Right lobe of liver (tissue), 6 donors: ENCODE measurements at regions not wholly inside any gene's neighbourhood (a gene's known extent, or its start where the extent isn't known, plus 50 kb on each side); places are given as distances from the start of the nearest gene placed in this dataset.

ENCODE experiments used
- ATAC-seq, 4 donors: fragments of 200-7000 bp; cut with Tn5 transposase; one replicate each; pipeline ENCODE4 v1.9.1; 2020; ENCODE audit warnings: mild to moderate bottlenecking in 4 of 4, moderate library complexity in 4 of 4
- DNase-seq, 3 donors: peaks; one replicate each; pipeline ENCODE4 v3.0.0-alpha.2; 2020
- H3K27ac ChIP-seq, 3 donors: fragments of 200-600 bp; one replicate each; pipeline ENCODE4 v1.8.0; 2022
- H3K27me3 ChIP-seq, 2 donors: fragments of 200-600 bp; one replicate each; pipeline ENCODE4 v1.8.0; 2022
- H3K36me3 ChIP-seq, 4 donors: fragments of 200-600 bp; sonication (generic) in 1 of 4; one replicate each; pipeline versions ENCODE4 v1.5.1 to v1.8.0; 2017 to 2022; ENCODE audit warnings: control low read depth in 1 of 4
- H3K4me1 ChIP-seq, 4 donors: fragments of 200-600 bp; sonication (generic) in 1 of 4; one replicate each; pipeline versions ENCODE4 v1.5.1 to v1.8.0; 2017 to 2022; ENCODE audit warnings: control low read depth in 1 of 4
- H3K4me3 ChIP-seq, 3 donors: fragments of 200-600 bp; one replicate each; pipeline ENCODE4 v1.8.0; 2022
- H3K9me3 ChIP-seq, 4 donors: fragments of 200-600 bp; sonication (generic) in 1 of 4; one replicate each; pipeline versions ENCODE4 v1.5.1 to v1.8.0; 2017 to 2022; ENCODE audit warnings: control low read depth in 1 of 4
- CTCF ChIP-seq, 4 donors: fragments of 200-600 bp in 3 of 4; fragments of 450-650 bp in 1 of 4; IDR thresholded peaks; one replicate each; pipeline versions ENCODE4 v1.5.1 to v1.8.0; 2016 to 2022; ENCODE audit warnings: antibody characterized with exemption in 4 of 4, mild to moderate bottlenecking in 2 of 4
- POLR2A ChIP-seq: fragments of 450-650 bp; IDR thresholded peaks from one replicate; pipeline ENCODE4 v1.6.1; 2017; ENCODE audit warnings: antibody characterized with exemption, mild to moderate bottlenecking
- WGBS: methylation state at CpG from one replicate; pipeline ENCODE4 v1.1.6; 2018; ENCODE audit warnings: low coverage, low lambda C conversion rate; ENCODE audit not compliant: insufficient coverage; ENCODE audit errors: missing lambda C conversion rate; 5-methylcytosine and 5-hydroxymethylcytosine counted together
- intact Hi-C, 2 donors: fragments of 100-400 bp; cut with DNase I; formaldehyde crosslinking; loops; one replicate each; pipeline versions ENCODE4 v1.11.2 to v1.14.1; 2022
- donor health status: DM: no; HTN: yes; CAD: no.
- donor health status: DM: no; HTN: no; CAD: no.
- donor health status: DM: no; HTN: no; CAD: no.
- donor health status: DM: no; HTN: yes; CAD: no.
- donor health status: DM: no; HTN: yes; CAD: no.

- intact Hi-C loops, result no loop called here
- Histone ChIP-seq H3K9me3 (no peaks in the 10 kb centered on the region), H3K4me1 (no peaks in the 10 kb centered on the region), H3K36me3 (no peaks in the 10 kb centered on the region), H3K27ac (no peak overlapping the region), H3K27me3 (no peaks in the 10 kb centered on the region), H3K4me3 (no peak overlapping the region)
- no peak for DNase-seq
- no peak for TF ChIP-seq POLR2A
- TF ChIP-seq CTCF (IDR thresholded peaks at IDR 0.05), result no peak
- no peak for ATAC-seq
- WGBS, result 46% methylated on average over 2 of the region's 2 CpGs
Observed at GRCh38 chr6:144867761-144868160, 582.6 kb downstream of the UTRN start.

GRCh38 chr6:144870782-144871181, 585.6 kb downstream of the UTRN start:
- intact Hi-C loops, result no loop called here
- 57% methylated on average over 2 of the region's 2 CpGs for WGBS
- ATAC-seq, result no peak
- Histone ChIP-seq H3K27ac (no peak overlapping the region), H3K36me3 (no peaks in the 10 kb centered on the region), H3K4me3 (no peak overlapping the region), H3K27me3 (no peaks in the 10 kb centered on the region), H3K4me1 (no peaks in the 10 kb centered on the region), H3K9me3 (no peaks in the 10 kb centered on the region)
- no peak for DNase-seq
- no peak for TF ChIP-seq CTCF (IDR thresholded peaks at IDR 0.05)
- no peak for TF ChIP-seq POLR2A

- Histone ChIP-seq H3K27me3 (no peaks in the 10 kb centered on the region), H3K4me3 (no peak overlapping the region), H3K4me1 (no peaks in the 10 kb centered on the region), H3K27ac (no peak overlapping the region), H3K36me3 (no peaks in the 10 kb centered on the region), H3K9me3 (no peaks in the 10 kb centered on the region)
- ATAC-seq (peak; percentile 21 to 76 (median 48)), DNase-seq (no peak)
- TF ChIP-seq POLR2A (no peak), CTCF (IDR thresholded peaks at IDR 0.05) (no peak)
- 50% methylated on average over 1 of the region's 1 CpG for WGBS
- intact Hi-C loops, result no loop called here
Observed at GRCh38 chr6:144873623-144874378, 588.7 kb downstream of the UTRN start.

GRCh38 chr6:144876689-144877088, 591.6 kb downstream of the UTRN start:
- no peak for DNase-seq
- no peak for ATAC-seq
- no peak overlapping the region for H3K27ac ChIP-seq
- H3K4me3 ChIP-seq, result no peak overlapping the region
- 95% methylated on average over 2 of the region's 2 CpGs for WGBS
- TF ChIP-seq CTCF (IDR thresholded peaks at IDR 0.05) (no peak), POLR2A (no peak)
- no peaks in the 10 kb centered on the region for H3K27me3 ChIP-seq
- H3K9me3 ChIP-seq, result no peaks in the 10 kb centered on the region
- intact Hi-C loops, result no loop called here
- H3K36me3 ChIP-seq, result no peaks in the 10 kb centered on the region
- H3K4me1 ChIP-seq, result no peaks in the 10 kb centered on the region
